AG08395 (cell line): ENCODE measurements at regions not wholly inside any gene's neighbourhood (a gene's known extent, or its start where the extent isn't known, plus 50 kb on each side); places are given as distances from the start of the nearest gene placed in this dataset.

Experiments
- DNase-seq: peaks from one replicate; pipeline ENCODE4 v3.0.0; 2012; ENCODE audit warnings: mixed read lengths, low spot score

DNA sequence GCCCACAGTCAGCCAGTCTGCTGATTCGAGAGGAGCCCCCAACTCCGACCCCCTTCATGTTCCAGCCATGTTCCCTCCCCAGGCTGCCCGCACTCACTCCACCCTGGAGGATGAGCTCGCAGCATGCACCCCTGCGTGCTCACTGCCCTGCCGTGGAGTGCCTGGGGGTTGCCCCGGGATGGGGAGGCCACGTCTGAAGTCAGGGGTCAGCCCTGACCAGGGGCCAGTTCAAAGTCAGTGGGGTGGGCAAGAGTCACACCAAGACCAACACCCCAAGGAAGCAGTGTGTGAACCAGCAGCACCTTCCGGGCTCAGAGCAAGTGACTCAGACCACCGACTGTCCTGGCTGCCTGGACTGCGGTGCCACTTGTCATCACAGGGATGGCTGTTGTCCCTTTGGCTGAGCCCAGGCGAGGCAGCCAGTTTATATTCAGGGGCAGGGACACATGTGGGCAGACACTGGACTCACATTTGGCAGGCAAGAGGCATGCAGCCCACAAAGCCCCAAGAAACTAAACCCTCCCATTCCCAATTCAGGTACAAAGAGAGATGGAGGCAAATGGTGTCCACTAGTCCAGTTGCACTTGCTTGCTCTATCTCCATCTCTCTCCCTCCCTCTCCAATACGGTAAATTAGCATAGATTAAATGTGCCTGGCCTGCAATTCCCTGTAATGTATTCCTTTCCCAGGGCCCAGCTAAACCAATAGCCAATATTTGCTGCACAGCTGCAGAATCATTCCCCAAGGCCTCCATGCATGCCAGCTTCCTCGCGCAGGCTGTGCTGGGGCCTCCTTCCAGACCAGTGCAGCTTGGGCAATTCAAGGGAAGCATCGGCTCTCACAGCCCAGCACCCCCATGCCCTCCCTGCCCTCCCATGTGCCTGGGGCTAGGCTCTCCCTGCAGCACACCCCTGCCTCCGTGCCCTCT lies 135.7 kb upstream of the IQSEC1 start:
- no peak for DNase-seq

DNA sequence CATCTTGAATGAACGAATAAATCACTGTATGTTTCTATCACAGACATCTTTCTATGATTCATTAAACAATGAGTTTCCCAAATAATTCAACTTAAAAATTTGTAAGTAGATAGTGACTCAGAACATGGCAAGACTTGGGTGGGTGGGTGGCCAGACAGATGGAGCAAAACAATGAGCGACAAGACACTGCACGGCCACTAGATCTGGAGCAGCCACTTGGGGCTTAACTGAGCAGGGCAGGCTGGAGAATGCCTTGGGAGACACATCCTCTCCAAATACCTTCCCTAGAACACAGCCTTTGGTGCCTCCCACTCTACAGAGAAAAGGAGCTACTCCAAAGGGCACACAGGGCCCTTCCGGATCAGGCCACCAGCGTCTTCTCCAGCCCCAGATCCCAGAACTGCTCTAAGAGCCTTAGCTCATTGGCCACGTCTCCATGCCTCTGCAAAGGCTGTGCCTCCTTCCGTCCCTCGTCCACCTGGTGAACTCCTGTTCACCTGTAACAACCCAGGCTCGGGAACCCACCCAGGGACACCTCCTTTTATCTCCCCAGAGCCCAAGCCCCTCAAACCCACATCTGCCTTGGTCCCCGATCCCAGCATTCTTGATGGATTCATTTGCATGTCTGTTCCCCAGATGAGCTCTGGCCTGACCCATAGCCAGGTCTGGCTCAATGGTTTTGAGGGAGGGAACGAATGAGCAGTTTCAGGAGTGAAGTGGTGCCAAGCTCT lies 134.9 kb upstream of the IQSEC1 start:
- DNase-seq, result no peak

DNA sequence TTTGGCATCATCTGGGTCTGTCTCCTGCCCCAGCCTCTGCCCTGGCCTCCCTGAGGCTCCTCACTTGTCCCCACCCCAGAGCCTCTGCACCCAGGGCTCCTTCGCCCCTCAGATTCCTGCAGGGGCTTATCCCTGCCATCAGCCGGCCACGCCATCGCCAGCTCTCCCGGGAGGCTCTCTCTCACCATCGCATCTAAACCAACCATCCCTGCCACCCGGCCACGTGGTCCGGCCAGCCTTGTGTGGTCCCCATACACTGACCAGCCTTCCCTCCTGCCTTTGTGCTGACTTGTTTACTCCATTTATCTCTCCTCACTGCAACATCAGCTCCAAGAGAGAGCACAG lies 134.3 kb upstream of the IQSEC1 start:
- DNase-seq, result no peak

DNA sequence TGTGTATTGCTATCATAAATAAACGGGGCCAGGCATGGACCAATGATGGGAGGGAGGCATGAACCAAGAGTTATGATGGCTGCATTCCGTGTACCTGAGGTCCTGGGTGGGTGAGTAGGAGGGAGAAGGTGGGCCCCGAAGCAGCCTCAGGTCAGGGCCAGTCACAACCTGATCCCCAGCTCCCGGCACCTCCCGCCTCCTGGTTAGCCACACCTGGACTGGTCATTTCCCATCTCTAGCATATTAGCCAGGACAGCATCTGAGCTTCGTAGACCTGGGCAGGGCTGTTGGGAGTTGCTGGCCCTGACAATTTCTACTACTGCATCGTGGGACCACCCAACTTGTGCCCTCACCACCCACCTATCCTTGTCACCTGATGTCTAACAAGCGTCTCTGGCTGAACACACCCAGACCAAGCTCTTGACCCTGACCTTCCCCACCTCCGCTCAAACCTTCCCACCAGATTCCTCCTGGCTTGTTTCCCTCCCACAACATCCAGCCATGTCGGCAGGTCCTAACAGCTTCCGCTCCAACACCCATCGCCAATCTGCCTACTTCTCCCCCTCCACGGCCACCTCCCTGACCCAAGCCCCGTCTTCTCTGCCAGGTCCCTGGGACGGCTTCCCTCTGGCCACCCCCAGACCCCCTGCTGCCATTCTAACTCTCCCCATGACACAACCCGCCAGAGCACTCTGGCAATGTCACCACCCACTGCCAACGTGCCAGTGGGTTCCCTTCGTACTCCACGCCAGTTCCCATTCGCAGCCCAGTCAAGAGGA lies 133.8 kb upstream of the IQSEC1 start:
- DNase-seq, result no peak

DNA sequence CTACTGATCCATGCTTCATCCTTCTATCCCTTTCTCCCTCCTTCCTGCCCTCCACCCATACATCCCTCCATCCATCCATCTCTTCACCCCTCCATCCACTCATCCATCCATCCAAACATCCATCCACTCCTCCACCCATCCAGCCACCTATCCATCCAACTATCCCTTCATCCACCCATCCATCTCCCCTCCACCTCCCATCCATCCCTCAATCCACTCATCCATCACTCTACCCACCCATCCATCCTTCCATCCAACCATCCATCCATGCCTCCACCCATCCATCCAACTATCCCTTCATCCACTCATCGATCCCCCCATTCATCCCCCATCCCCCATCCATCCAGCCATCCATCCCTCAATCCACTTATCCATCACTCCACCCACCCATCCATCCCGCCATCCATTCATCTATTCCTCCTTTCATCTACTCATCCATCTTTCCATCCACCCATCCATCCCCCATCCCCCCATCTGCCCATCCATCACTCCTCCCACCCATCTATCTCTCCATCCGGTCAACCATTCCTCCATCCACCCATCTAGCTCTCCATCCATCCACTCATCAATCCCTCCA lies 132.4 kb upstream of the IQSEC1 start:
- DNase-seq, result no peak

DNA sequence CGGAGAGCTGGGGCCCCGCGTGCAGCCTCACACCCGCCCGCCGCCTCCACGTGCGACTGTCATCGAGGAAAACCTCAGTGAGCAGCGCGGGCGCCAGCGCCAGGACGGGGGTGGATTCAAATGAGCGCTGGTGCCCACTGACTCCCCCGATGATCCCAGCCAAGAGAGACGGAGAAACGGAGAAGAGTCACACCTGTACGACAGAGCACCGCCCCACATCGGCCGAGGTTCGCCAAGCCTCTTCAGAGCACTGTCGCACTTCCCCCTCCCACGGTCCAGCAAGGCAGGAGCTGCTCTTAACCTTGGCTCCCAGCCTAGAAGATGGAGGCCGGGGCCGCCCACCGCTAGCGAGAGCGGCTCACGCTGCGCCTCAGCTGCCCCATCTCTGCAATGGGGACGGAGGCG lies 130.9 kb upstream of the IQSEC1 start:
- no peak for DNase-seq

DNA sequence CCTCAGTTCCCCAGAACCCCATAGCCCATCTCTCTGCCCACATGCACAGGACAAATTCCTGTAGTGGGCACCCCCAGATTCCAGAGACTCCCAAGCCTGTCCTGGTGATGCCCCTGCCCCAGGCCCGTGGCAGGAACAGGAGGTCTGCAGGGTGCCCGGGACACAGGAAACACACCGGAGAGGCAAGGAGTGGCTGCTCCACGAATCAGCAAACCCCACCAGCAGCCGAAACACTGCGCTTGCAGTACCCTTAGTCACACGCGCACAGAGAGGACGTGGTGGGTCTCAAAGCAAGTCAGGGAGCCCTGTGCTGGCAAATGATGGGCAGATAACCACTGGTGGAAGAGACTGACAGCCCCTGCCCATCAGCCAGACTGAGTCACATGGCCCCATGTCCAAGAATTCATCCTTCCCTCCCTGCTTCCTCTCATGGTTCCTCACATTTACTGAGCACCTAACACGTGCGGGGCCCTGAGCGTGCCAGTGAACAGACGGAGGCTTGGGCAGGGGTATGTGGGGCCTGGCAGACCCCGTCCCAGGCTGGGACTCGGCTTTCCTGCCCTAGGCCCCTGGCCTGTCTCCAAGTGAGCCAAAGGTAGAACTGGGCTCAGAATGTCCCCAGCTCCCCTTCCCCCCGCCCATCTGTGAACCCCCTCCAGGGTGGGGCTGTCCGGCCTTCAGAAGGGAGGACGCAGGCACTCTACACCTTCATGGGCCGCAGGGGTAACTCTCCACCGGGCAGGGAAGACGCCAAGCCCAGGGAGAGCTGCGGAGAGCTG lies 130.4 kb upstream of the IQSEC1 start:
- no peak for DNase-seq

DNA sequence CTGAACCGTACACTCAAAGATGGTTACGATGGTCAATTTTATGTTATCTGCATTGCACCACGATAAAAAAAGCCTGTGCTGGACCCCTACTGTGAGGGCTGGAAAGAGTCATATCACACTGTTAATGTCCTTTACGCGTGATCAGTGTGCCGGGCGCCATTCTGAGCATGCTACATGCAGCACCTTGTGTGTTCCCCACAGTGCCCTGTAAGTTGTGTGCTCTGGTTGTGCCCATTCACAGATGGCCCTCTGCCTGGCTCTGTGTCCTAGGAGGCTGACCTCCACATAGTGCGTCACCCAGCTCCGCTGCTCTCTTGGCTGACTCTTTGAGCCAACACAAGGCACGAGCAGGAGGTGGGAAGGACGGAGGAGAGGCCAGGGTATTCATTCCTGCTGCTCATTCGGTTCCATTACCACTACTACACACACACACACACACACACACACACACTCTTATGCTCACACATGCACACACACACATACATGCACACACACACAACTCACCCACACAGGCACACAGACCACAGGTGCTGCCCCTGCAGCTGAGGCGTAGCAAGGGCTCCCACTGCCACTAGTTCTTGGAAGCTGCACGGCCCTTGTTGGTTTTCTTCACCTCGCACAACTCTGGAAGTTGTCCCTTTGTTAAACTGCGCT lies 129.6 kb upstream of the IQSEC1 start:
- DNase-seq, result no peak

DNA sequence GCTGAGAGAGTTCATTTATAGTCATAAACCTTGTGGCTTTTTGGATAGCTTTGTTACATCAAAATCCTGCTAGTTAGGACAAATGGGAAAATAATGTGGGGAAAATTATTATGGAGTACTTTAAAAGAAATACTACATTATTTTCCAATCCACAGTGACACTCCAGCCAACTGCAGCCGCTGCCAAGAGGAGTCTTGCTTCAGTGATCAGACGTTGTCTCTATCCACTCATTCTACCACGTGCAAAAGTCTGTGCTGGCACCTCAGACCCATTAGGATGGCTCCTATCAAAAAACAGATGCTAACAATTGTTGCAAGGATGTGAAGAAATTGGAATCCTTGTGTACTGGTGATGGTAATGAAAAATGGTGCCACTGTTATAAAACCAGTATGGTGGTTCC lies 128.6 kb upstream of the IQSEC1 start:
- DNase-seq, result no peak

DNA sequence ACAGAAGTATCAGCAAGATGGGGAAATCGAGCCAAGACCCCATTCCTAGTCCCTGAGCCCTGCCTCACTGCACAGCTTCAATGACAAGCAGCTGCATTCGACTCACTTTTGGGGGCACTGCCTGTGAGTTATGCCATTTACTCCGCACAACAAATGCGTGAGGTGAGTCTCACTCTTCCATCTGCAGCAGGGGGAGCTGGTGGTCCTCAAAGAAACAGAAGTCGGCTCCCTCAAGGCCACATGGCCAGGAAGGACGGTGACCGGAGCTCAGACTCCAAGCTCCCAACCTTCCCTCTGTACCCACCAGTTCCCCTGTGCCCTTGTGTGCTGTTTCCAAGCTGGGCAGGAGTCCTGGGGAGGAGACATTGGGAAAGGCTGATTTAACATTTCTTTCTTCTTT lies 127.7 kb upstream of the IQSEC1 start:
- DNase-seq, result no peak

DNA sequence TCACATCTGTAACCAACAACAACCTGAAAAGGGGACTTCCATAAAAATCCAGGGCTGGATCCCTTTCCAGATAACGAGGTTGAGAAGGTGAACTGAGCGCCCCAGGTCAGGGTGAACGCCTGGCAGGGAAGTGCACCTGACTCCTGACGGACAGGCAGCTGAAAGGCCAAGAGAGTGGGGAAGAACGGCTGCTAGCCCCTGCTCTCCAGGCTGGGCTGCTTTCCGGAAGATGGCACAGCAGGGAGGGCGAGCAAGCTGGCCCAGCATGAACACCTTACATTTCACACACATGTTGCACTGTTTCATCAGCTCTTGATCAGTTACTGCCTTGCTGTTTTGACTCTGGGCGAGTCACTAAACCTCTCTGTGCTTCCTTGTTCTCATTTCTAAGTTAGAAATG lies 127.2 kb upstream of the IQSEC1 start:
- no peak for DNase-seq

DNA sequence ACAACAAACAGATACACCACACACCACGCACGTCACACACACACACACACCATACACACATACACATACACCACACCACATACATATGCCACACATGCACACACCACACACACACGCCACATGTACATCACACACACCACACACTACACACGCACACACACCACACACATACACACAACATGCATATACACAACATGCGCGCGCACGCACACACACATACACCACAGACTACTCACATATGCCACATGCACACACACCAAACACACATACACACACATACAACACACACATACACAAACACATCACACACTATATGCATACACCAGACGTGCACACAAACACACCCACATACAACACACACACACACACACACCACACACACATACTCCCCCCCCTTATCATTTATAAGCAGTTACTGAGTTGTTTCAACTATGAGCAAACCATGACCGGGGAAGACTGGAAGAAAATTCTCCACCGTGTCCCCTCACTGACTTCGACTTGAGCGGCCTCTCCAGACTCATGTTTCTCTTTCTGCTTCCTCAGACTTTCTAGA lies 126.7 kb upstream of the IQSEC1 start:
- no peak for DNase-seq

DNA sequence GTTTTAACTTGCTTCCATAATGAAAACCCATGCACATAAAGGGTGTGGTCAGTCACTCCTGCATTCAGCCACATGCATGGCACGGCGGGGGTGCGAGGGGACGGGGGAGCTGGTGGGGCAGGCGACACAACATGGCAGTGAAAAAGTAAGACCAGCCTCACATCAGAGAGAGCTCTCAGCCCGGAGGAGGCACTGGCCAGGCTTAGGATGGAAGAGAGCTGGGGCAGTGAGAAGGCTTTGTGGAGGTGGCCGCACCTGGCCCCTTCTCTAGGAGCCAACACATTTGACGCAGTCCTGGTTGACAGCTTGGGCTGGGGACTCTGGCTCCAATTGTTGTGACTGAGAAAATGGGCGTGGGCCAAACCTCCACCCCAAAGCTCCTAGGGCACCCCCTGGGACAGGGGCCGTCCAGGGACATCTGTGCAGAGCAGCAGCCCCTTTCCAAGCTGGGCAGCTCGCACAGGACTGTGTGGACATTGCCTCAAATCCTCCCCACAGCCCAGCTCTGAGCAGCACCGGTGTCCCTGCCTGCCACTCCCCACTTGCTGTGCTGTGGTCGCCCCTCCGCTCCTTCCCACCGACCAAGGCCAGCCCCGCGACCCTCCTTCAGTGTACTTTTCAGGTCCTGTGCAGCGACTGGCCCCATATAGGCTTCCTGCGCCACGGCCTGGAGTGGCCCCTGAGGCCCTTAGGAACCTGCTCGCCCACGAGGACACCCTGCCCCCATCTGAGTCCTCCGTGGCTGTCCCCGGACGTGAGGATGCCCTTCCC lies 126.0 kb upstream of the IQSEC1 start:
- no peak for DNase-seq

DNA sequence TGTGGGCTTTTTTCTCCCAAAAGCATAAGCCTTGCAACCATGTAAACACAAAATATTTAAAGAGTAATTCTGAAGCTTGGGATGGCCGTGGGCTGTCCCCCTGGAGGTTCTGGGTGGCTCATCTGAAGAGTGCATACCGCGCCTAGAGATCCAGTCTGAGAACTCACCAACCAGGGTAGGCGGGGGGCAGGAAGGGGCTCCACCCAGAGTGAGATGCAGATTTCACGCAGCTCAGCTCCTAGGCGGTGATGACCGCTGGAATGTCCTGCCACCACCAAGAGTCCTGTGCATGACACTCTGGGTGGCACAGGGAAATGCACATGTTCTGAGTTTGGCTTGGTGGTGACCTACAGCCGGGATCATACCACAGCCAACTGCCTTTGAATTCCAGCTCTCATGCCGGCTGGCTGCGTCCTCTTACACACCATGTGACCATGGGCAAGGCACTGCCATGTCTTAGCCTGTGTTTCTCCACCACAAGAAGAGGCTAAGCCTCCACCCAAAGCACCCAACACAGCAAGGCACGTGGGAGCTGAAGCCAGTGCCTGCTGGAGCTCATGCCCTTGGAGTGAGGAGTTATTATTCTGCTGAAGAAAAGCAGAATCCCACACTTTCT lies 125.1 kb upstream of the IQSEC1 start:
- no peak for DNase-seq

DNA sequence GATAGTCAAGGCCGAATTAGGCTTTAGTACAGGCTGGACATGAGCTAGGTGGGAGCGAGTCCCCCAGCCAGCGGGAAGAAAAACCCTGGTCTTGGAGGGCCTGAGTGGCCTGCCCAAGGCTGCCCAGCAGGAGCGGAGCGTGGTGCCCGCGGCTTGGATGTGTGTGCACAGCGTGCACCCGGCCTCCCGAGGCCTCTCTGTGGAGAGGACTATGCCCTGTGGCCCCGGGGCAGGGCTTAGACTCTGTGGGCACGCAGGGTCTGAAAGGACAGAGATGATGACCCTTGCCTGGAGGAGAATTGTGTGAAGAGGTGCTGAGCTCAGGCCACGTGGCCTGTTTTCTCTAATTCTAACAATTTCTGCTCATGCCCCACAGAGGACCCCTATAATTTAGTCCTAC lies 124.6 kb upstream of the IQSEC1 start:
- DNase-seq, result no peak

DNA sequence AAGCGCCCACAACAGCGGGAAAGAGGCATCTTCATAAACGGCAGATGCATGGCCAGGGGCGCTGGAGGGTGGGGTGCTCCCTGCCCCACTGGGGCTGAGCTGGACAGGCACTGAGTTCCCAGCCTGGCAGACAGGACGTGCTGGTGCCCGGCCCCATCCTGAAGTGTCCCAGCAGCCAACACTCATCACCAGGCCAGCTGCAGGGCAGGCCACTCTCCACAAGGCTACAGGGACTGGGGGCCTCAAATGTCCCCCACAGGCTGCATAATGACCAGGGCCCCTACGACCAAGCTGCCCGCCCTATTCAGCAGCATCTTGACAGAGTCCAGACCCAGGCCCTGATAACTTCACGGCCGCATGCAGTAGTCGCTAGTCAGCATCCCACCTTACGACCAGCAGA lies 124.1 kb upstream of the IQSEC1 start:
- DNase-seq, result no peak

DNA sequence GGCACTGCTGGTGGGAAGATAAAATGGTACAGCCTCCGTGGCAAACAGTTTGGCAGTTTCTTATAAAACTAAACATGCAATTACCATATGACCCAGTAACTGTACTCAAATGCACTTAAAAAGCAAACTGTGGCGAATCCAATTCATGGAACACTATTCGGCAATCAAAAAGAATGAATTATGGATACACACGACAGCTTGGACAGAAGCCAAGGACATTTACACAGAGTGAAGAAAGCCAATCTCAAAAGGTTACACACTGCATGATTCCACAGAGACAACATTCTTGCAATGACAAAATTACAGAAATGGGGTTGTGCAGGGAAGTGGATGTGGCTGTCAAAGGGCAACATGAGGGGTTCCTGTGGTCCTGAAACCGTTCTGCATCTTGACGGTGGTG lies 122.1 kb upstream of the IQSEC1 start:
- DNase-seq, result no peak

DNA sequence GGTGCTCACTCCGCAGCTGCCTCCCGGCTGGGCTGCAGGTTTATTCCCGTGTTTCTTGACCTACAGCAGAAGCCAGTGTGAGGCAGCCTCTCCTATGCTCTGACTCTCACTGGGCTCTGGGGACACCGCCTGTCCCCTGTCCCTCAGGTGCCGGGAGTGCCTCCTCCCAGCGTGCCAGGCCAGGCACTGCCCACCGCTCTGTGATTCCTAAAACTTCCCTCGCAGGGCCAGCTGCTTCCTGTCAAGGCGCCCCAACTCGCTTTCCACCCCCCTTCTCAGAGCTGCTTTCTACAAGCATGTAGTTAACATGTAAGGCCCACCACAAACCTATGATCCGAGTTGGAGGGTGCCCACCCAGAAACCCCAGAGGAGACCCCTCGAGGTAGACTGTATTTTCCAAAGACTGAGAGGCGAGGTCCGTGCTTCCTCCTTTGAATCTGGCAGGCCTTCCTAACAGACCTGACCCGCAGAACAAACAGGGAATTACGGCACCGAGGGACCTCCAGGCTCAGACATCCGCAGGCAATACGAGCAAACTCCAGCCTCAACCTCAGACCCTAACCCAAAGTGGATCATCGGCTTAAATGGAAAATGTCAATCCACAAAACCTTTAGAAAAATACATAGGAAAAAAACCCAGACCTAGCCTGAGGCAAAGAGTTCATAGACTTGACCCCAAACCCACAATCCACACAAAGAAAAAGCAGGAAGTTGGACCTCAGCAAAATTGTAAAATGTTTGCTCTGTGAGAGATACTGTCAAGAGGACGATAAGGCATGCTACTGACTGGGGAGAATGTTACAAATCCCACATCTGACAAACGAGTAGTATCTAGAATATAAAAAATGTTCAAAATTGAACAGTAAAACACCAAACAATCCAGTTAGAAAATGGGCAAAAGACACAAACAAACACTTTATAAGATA lies 121.3 kb upstream of the IQSEC1 start:
- DNase-seq, result no peak
